ENCODE measurements at regions not wholly inside any gene's neighbourhood (a gene's known extent, or its start where the extent isn't known, plus 50 kb on each side); places are given as distances from the start of the nearest gene placed in this dataset.
"Not testable (repeated sequence)": the region's sequence is repeated elsewhere in the genome, so short reads cannot be mapped to it uniquely, and the experiment has no call there.

- no peak for DNase-seq
Observed at GRCh38 chr3:106125321-106125720, 256.5 kb upstream of the CBLB start.

- DNase-seq = no peak
Observed at GRCh38 chr3:106126067-106126845, 257.4 kb upstream of the CBLB start.

- DNase-seq = no peak
Observed at GRCh38 chr3:106126846-106127235, 258.0 kb upstream of the CBLB start.

GRCh38 chr3:106129939-106130338, 261.1 kb upstream of the CBLB start:
- no peak for DNase-seq

GRCh38 chr3:106130384-106131198, 261.8 kb upstream of the CBLB start:
- DNase-seq = no peak

GRCh38 chr3:106135451-106136160, 266.8 kb upstream of the CBLB start:
- no peak for DNase-seq

- no peak for DNase-seq
Observed at GRCh38 chr3:106139826-106140225, 271.0 kb upstream of the CBLB start.

GRCh38 chr3:106140431-106140830, 271.6 kb upstream of the CBLB start:
- DNase-seq = no peak

- DNase-seq = no peak
Observed at GRCh38 chr3:106144030-106144429, 275.2 kb upstream of the CBLB start.

- not testable (repeated sequence) for DNase-seq
Observed at GRCh38 chr3:106148440-106149082, 279.7 kb upstream of the CBLB start.

GRCh38 chr3:106157411-106157810, 288.6 kb upstream of the CBLB start:
- no peak for DNase-seq

- DNase-seq = no peak
Observed at GRCh38 chr3:106160396-106160795, 291.6 kb upstream of the CBLB start.

- no peak for DNase-seq
Observed at GRCh38 chr3:106161246-106161645, 292.4 kb upstream of the CBLB start.

- no peak for DNase-seq
Observed at GRCh38 chr3:106167728-106168127, 298.9 kb upstream of the CBLB start.

- no peak for DNase-seq
Observed at GRCh38 chr3:106168962-106169750, 300.3 kb upstream of the CBLB start.

GRCh38 chr3:106170636-106171035, 301.8 kb upstream of the CBLB start:
- no peak for DNase-seq

- no peak for DNase-seq
Observed at GRCh38 chr3:106172101-106172500, 303.3 kb upstream of the CBLB start.

- no peak for DNase-seq
Observed at GRCh38 chr3:106172780-106173179, 304.0 kb upstream of the CBLB start.

GRCh38 chr3:106175276-106175675, 306.5 kb upstream of the CBLB start:
- no peak for DNase-seq

GRCh38 chr3:106176734-106177133, 307.9 kb upstream of the CBLB start:
- peak; percentile 74 for DNase-seq

- DNase-seq = no peak
Observed at GRCh38 chr3:106182950-106183511, 314.2 kb upstream of the CBLB start.
